WTC11 (cell line): ENCODE measurements at regions not wholly inside any gene's neighbourhood (a gene's known extent, or its start where the extent isn't known, plus 50 kb on each side); places are given as distances from the start of the nearest gene placed in this dataset.

Experiments used
- ATAC-seq: fragments of 200-7000 bp; cut with Tn5 transposase; 2 replicates; pipeline ENCODE4 v1.10.0; 2021; ENCODE audit warnings: mild to moderate bottlenecking, moderate library complexity
- CTCF ChIA-PET: fragments of 300-600 bp; sonication (Branson Sonifier 250); formaldehyde crosslinking; loops from one replicate; lab custom pipeline; 2021; ENCODE audit warnings: antibody characterized with exemption; lab: Charles Lee
- POLR2A ChIA-PET: fragments of 350-600 bp; sonication (Branson Sonifier 250); formaldehyde crosslinking; loops from one replicate; lab custom pipeline; 2021; ENCODE audit warnings: antibody characterized with exemption; lab: Charles Lee
- DNase-seq: peaks from one replicate; pipeline ENCODE4 v3.0.0; 2021; ENCODE audit warnings: low spot score
- H3K27ac Mint-ChIP-seq: 2 replicates; pipeline ENCODE4 v1.8.0; 2021; ENCODE audit warnings: mixed read lengths
- H3K27me3 Mint-ChIP-seq: 2 replicates; pipeline ENCODE4 v1.8.0; 2021; ENCODE audit warnings: low read depth, mild to moderate bottlenecking, moderate library complexity, mixed read lengths
- H3K36me3 Mint-ChIP-seq: 2 replicates; pipeline ENCODE4 v1.8.0; 2021; ENCODE audit warnings: mixed read lengths
- H3K4me1 Mint-ChIP-seq: 2 replicates; pipeline ENCODE4 v1.8.0; 2022; ENCODE audit warnings: mixed read lengths
- H3K4me3 Mint-ChIP-seq: 2 replicates; pipeline ENCODE4 v1.8.0; 2021; ENCODE audit warnings: mild to moderate bottlenecking, moderate library complexity, mixed read lengths
- H3K9me3 Mint-ChIP-seq: 2 replicates; pipeline ENCODE4 v1.8.0; 2021; ENCODE audit warnings: mixed read lengths
- AFF4 ChIP-seq: sonication (generic); formaldehyde crosslinking; IDR thresholded peaks from 2 replicates; pipeline ENCODE4 v1.8.1; 2023; ENCODE audit warnings: mild to moderate bottlenecking, missing genetic modification reagents, borderline replicate concordance
- CTCF ChIP-seq: fragments of 200-600 bp; IDR thresholded peaks from 2 replicates; pipeline ENCODE4 v1.8.0; 2022; ENCODE audit warnings: antibody characterized with exemption
- E2F1 ChIP-seq: sonication (generic); formaldehyde crosslinking; IDR thresholded peaks from 2 replicates; pipeline ENCODE4 v1.8.0; 2022; ENCODE audit warnings: mild to moderate bottlenecking, missing genetic modification reagents
- ELF4 ChIP-seq: sonication (generic); formaldehyde crosslinking; IDR thresholded peaks from 2 replicates; pipeline ENCODE4 v1.8.1; 2022; ENCODE audit warnings: low read depth, mild to moderate bottlenecking, moderate library complexity, missing genetic modification reagents
- GTF2I ChIP-seq: fragments of 250-450 bp; sonication (Bioruptor Pico); conservative IDR thresholded peaks from 2 replicates; pipeline ENCODE4 v1.4.0; 2021; ENCODE audit warnings: mild to moderate bottlenecking
- JAZF1 ChIP-seq: fragments of 250-450 bp; sonication (Bioruptor Pico); IDR thresholded peaks from 2 replicates; pipeline ENCODE4 v1.9.0; 2021; ENCODE audit warnings: moderate library complexity, mild to moderate bottlenecking, inconsistent platforms
- JUN ChIP-seq: sonication (generic); formaldehyde crosslinking; IDR thresholded peaks from 2 replicates; pipeline ENCODE4 v1.8.0; 2023; ENCODE audit warnings: mild to moderate bottlenecking, missing genetic modification reagents
- KAT7 ChIP-seq: sonication (generic); formaldehyde crosslinking; IDR thresholded peaks from 2 replicates; pipeline ENCODE4 v1.8.1; 2023; ENCODE audit warnings: missing genetic modification reagents, mild to moderate bottlenecking, borderline replicate concordance
- MXD4 ChIP-seq: fragments of 250-450 bp; sonication (Bioruptor Pico); IDR thresholded peaks from 2 replicates; pipeline ENCODE4 v1.8.0; 2021; ENCODE audit warnings: mild to moderate bottlenecking, moderate library complexity, borderline replicate concordance
- NFE2L1 ChIP-seq: sonication (generic); formaldehyde crosslinking; IDR thresholded peaks from 2 replicates; pipeline ENCODE4 v1.8.1; 2023; ENCODE audit warnings: missing genetic modification reagents
- PRRX2 ChIP-seq: fragments of 250-450 bp; sonication (Bioruptor Pico); IDR thresholded peaks from 2 replicates; pipeline ENCODE4 v1.8.0; 2021; ENCODE audit warnings: mild to moderate bottlenecking
- RELA ChIP-seq: sonication (generic); formaldehyde crosslinking; IDR thresholded peaks from 2 replicates; pipeline ENCODE4 v1.8.1; 2022; ENCODE audit warnings: missing genetic modification reagents, mild to moderate bottlenecking, borderline replicate concordance
- TP53 ChIP-seq: sonication (generic); formaldehyde crosslinking; IDR thresholded peaks from 2 replicates; pipeline ENCODE4 v1.8.1; 2023; ENCODE audit warnings: mild to moderate bottlenecking, missing genetic modification reagents
- USF1 ChIP-seq: sonication (generic); formaldehyde crosslinking; IDR thresholded peaks from 2 replicates; pipeline ENCODE4 v1.8.0; 2022; ENCODE audit warnings: mild to moderate bottlenecking, missing genetic modification reagents
- ZNF317 ChIP-seq: sonication (generic); formaldehyde crosslinking; IDR thresholded peaks from 2 replicates; pipeline ENCODE4 v1.8.1; 2023; ENCODE audit warnings: low read depth, mild to moderate bottlenecking, moderate library complexity, missing genetic modification reagents, borderline replicate concordance
- ZNF396 ChIP-seq: fragments of 250-450 bp; sonication (Bioruptor Pico); IDR thresholded peaks from 2 replicates; pipeline ENCODE4 v1.8.0; 2021; ENCODE audit warnings: mild to moderate bottlenecking, moderate library complexity, borderline replicate concordance
- ZNF416 ChIP-seq: fragments of 250-450 bp; sonication (Bioruptor Pico); IDR thresholded peaks from 2 replicates; pipeline ENCODE4 v1.9.0; 2021; ENCODE audit warnings: mild to moderate bottlenecking, inconsistent platforms
- ZNF532 ChIP-seq: fragments of 250-450 bp; sonication (Bioruptor Pico); IDR thresholded peaks from 2 replicates; pipeline ENCODE4 v1.9.0; 2021; ENCODE audit warnings: mild to moderate bottlenecking, borderline replicate concordance

GRCh38 chr14:40436551-40436950, 1004.3 kb upstream of the FBXO33 start:
- Mint-ChIP-seq H3K36me3 (no peaks in the 10 kb centered on the region), H3K9me3 (no peaks in the 10 kb centered on the region), H3K27ac (no peak overlapping the region), H3K27me3 (no peaks in the 10 kb centered on the region)
- ATAC-seq: no peak
- POLR2A ChIA-PET: no interaction called here
- no peak for DNase-seq
- CTCF ChIA-PET: no interaction called here
- no peak for TF ChIP-seq JUN
- TF ChIP-seq MXD4: no peak
- TF ChIP-seq NFE2L1: no peak
- no peak for TF ChIP-seq ZNF416
- no peak for TF ChIP-seq KAT7 (CRISPR knock-in tag)
- TF ChIP-seq ZNF396: no peak
- no peak for TF ChIP-seq GTF2I (CRISPR knock-in tag)
- no peak for TF ChIP-seq JAZF1 (CRISPR knock-in tag)
- no peak for TF ChIP-seq ZNF532 (CRISPR knock-in tag)
- no peak for TF ChIP-seq USF1 (CRISPR knock-in tag)
- TF ChIP-seq TP53 (CRISPR knock-in tag): no peak
- no peak for TF ChIP-seq ELF4 (CRISPR knock-in tag)
- TF ChIP-seq RELA (CRISPR knock-in tag): no peak
- no peak for TF ChIP-seq PRRX2 (CRISPR knock-in tag)
- no peak for TF ChIP-seq E2F1 (CRISPR knock-in tag)
- TF ChIP-seq AFF4: no peak
- TF ChIP-seq, all 79 proteins: peak for 0
- Mint-ChIP-seq H3K4me3 (no peak overlapping the region), H3K4me1 (no peaks in the 10 kb centered on the region)

- CTCF ChIA-PET: interaction anchor here (0.5 to 1.8 kb wide), 15 partner anchors 9 to 367 kb away, joined by 3 to 16 read pairs (median 3); no protein-coding TSS in a partner anchor
- H3K27me3 Mint-ChIP-seq: no peaks in the 10 kb centered on the region
- DNase-seq: peak; percentile 60
- TF ChIP-seq ZNF317 (CRISPR knock-in tag) (no peak), CTCF (peak; percentile 77)
- H3K36me3 Mint-ChIP-seq: no peaks in the 10 kb centered on the region
- H3K4me3 Mint-ChIP-seq: peak overlapping the region; percentile 21
- peaks cover 5% of the 10 kb centered on the region; the same call in 1 of the 2 replicates for H3K4me1 Mint-ChIP-seq
- no peaks in the 10 kb centered on the region for H3K9me3 Mint-ChIP-seq
- H3K27ac Mint-ChIP-seq: no peak overlapping the region; the same call in 1 of the 2 replicates
- POLR2A ChIA-PET: interaction anchor here (0.7 kb wide), 1 partner anchor 79 kb away, joined by 5 read pairs; no protein-coding TSS in a partner anchor
- ATAC-seq: peak; percentile 100
Observed at GRCh38 chr14:40417777-40418401, 985.7 kb upstream of the FBXO33 start.
